GM12874 (cell line): ENCODE measurements at regions not wholly inside any gene's neighbourhood (a gene's known extent, or its start where the extent isn't known, plus 50 kb on each side); places are given as distances from the start of the nearest gene placed in this dataset.

Experiments
- TF ChIP-seq, protein P1 (sequence below): IDR thresholded peaks from 2 replicates; pipeline ENCODE4 v1.5.1; 2011; ENCODE audit warnings: low read depth, mild to moderate bottlenecking, control low read depth, low read length, moderate library complexity; ENCODE audit not compliant: insufficient read depth

- TF ChIP-seq, protein P1, sequence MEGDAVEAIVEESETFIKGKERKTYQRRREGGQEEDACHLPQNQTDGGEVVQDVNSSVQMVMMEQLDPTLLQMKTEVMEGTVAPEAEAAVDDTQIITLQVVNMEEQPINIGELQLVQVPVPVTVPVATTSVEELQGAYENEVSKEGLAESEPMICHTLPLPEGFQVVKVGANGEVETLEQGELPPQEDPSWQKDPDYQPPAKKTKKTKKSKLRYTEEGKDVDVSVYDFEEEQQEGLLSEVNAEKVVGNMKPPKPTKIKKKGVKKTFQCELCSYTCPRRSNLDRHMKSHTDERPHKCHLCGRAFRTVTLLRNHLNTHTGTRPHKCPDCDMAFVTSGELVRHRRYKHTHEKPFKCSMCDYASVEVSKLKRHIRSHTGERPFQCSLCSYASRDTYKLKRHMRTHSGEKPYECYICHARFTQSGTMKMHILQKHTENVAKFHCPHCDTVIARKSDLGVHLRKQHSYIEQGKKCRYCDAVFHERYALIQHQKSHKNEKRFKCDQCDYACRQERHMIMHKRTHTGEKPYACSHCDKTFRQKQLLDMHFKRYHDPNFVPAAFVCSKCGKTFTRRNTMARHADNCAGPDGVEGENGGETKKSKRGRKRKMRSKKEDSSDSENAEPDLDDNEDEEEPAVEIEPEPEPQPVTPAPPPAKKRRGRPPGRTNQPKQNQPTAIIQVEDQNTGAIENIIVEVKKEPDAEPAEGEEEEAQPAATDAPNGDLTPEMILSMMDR, result no peak
These were observed 122.8 kb upstream of the SOX5 start for GRCh38 chr12:24072302-24072701.

- TF ChIP-seq, protein P1, result no peak
These were observed 122.4 kb upstream of the SOX5 start for GRCh38 chr12:24071842-24072241.

- TF ChIP-seq, protein P1, result no peak
These were observed 120.3 kb upstream of the SOX5 start for GRCh38 chr12:24069532-24070395.

GRCh38 chr12:24066865-24067264, 117.4 kb upstream of the SOX5 start:
- TF ChIP-seq, protein P1, result no peak

- TF ChIP-seq, protein P1, result no peak
These were observed 116.6 kb upstream of the SOX5 start for GRCh38 chr12:24066097-24066496.

- TF ChIP-seq, protein P1, result no peak
These were observed 113.3 kb upstream of the SOX5 start for GRCh38 chr12:24062642-24063245.

DNA sequence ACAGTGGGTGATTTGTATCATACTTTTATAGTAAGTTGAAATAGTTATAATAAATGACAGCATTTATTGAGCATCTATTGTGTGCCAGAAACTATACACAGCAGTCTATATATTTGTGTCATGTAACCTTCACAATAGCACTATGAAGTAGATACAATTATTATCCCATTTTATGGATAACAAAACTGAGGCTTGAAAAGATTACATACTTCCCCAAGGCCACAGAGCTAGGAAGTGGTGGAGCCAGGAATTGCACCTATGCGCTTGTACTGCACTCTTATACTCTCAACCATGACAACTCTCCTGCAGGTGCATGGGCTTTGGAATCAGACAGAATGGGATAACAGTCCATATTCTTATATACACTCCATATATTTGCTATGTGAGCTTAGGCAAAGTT, 110.6 kb upstream of the SOX5 start:
- TF ChIP-seq, protein P1, result no peak
